WTC11 (cell line): ENCODE measurements at regions not wholly inside any gene's neighbourhood (a gene's known extent, or its start where the extent isn't known, plus 50 kb on each side); places are given as distances from the start of the nearest gene placed in this dataset.

Experiments
- ATAC-seq: fragments of 200-7000 bp; cut with Tn5 transposase; 2 replicates; pipeline ENCODE4 v1.10.0; 2021; ENCODE audit warnings: mild to moderate bottlenecking, moderate library complexity
- CTCF ChIA-PET: fragments of 300-600 bp; sonication (Branson Sonifier 250); formaldehyde crosslinking; loops from one replicate; lab custom pipeline; 2021; ENCODE audit warnings: antibody characterized with exemption; lab: Charles Lee
- POLR2A ChIA-PET: fragments of 350-600 bp; sonication (Branson Sonifier 250); formaldehyde crosslinking; loops from one replicate; lab custom pipeline; 2021; ENCODE audit warnings: antibody characterized with exemption; lab: Charles Lee
- DNase-seq: peaks from one replicate; pipeline ENCODE4 v3.0.0; 2021; ENCODE audit warnings: low spot score
- H3K27ac Mint-ChIP-seq: 2 replicates; pipeline ENCODE4 v1.8.0; 2021; ENCODE audit warnings: mixed read lengths
- H3K27me3 Mint-ChIP-seq: 2 replicates; pipeline ENCODE4 v1.8.0; 2021; ENCODE audit warnings: low read depth, mild to moderate bottlenecking, moderate library complexity, mixed read lengths
- H3K36me3 Mint-ChIP-seq: 2 replicates; pipeline ENCODE4 v1.8.0; 2021; ENCODE audit warnings: mixed read lengths
- H3K4me1 Mint-ChIP-seq: 2 replicates; pipeline ENCODE4 v1.8.0; 2022; ENCODE audit warnings: mixed read lengths
- H3K4me3 Mint-ChIP-seq: 2 replicates; pipeline ENCODE4 v1.8.0; 2021; ENCODE audit warnings: mild to moderate bottlenecking, moderate library complexity, mixed read lengths
- H3K9me3 Mint-ChIP-seq: 2 replicates; pipeline ENCODE4 v1.8.0; 2021; ENCODE audit warnings: mixed read lengths
- CBFB ChIP-seq: sonication (generic); formaldehyde crosslinking; IDR thresholded peaks from 2 replicates; pipeline ENCODE4 v1.8.1; 2022; ENCODE audit warnings: mild to moderate bottlenecking, low read depth, missing genetic modification reagents
- FOXP1 ChIP-seq: sonication (generic); formaldehyde crosslinking; IDR thresholded peaks from 2 replicates; pipeline ENCODE4 v1.8.0; 2022; ENCODE audit warnings: missing genetic modification reagents, mild to moderate bottlenecking, moderate library complexity, borderline replicate concordance
- HMGA2 ChIP-seq: fragments of 250-450 bp; sonication (Bioruptor Pico); IDR thresholded peaks from 2 replicates; pipeline ENCODE4 v1.4.0; 2021; ENCODE audit warnings: mild to moderate bottlenecking, moderate library complexity
- NR1H2 ChIP-seq: sonication (generic); formaldehyde crosslinking; IDR thresholded peaks from 2 replicates; pipeline ENCODE4 v1.9.0; 2021; ENCODE audit warnings: mild to moderate bottlenecking, moderate library complexity, missing genetic modification reagents
- RORB ChIP-seq: fragments of 250-450 bp; sonication (Bioruptor Pico); IDR thresholded peaks from 2 replicates; pipeline ENCODE4 v1.9.0; 2021; ENCODE audit warnings: mild to moderate bottlenecking
- SOX15 ChIP-seq: fragments of 250-450 bp; sonication (Bioruptor Pico); IDR thresholded peaks from 2 replicates; pipeline ENCODE4 v1.9.0; 2021; ENCODE audit warnings: mild to moderate bottlenecking
- SP1 ChIP-seq: sonication (generic); formaldehyde crosslinking; conservative IDR thresholded peaks from 2 replicates; pipeline ENCODE4 v1.8.1; 2022; ENCODE audit warnings: missing genetic modification reagents
- TCF7 ChIP-seq: sonication (generic); formaldehyde crosslinking; IDR thresholded peaks from 2 replicates; pipeline ENCODE4 v1.8.0; 2022; ENCODE audit warnings: mild to moderate bottlenecking, low read depth, missing genetic modification reagents, moderate library complexity
- ZNF219 ChIP-seq: sonication (generic); formaldehyde crosslinking; IDR thresholded peaks from 2 replicates; pipeline ENCODE4 v1.8.0; 2023; ENCODE audit warnings: missing genetic modification reagents, mild to moderate bottlenecking, borderline replicate concordance
- TF ChIP-seq, protein P1 (sequence below): sonication (generic); formaldehyde crosslinking; IDR thresholded peaks from 2 replicates; pipeline ENCODE4 v1.8.1; 2023; ENCODE audit warnings: mild to moderate bottlenecking, missing genetic modification reagents
- TF ChIP-seq, protein P2 (sequence below): sonication (generic); formaldehyde crosslinking; IDR thresholded peaks from 2 replicates; pipeline ENCODE4 v1.8.0; 2023; ENCODE audit warnings: missing genetic modification reagents, mild to moderate bottlenecking, borderline replicate concordance
- TF ChIP-seq, protein P3 (sequence below): sonication (generic); formaldehyde crosslinking; IDR thresholded peaks from 2 replicates; pipeline ENCODE4 v1.8.0; 2022; ENCODE audit warnings: mild to moderate bottlenecking, missing genetic modification reagents
- TF ChIP-seq, protein P4 (sequence below): fragments of 250-450 bp; sonication (Bioruptor Pico); IDR thresholded peaks from 2 replicates; pipeline ENCODE4 v1.8.0; 2021; ENCODE audit warnings: mild to moderate bottlenecking
- TF ChIP-seq, protein P5 (sequence below): sonication (generic); formaldehyde crosslinking; IDR thresholded peaks from 2 replicates; pipeline ENCODE4 v1.8.1; 2022; ENCODE audit warnings: low read depth, missing genetic modification reagents, borderline replicate concordance
- TF ChIP-seq, protein P6 (sequence below): sonication (generic); formaldehyde crosslinking; IDR thresholded peaks from 2 replicates; pipeline ENCODE4 v1.8.1; 2022; ENCODE audit warnings: mild to moderate bottlenecking, missing genetic modification reagents, moderate library complexity, borderline replicate concordance

DNA sequence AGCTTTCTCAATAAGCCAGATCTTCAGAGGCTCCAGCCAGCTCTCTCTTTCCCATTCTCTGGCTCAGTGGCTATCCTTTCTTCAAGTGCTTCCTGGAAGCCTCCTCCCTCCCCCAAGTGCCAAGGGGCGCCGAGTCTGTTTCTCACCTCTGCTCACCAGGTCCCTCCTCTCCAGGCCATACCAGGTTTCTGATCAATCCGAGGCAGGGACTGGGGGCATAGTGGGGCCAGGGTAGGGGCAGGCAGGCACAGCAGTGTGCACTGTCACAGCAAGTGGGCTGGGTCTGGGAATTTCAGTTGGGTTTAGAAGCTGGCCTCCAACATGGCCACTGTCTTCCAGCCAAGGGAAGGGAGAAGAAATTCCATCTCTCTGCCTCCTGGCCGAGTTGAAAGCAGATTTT is 56.5 kb downstream of the NAV1 start:
- TF ChIP-seq RORB (CRISPR knock-in tag) (no peak), NR1H2 (CRISPR knock-in tag) (no peak), HMGA2 (CRISPR knock-in tag) (no peak), TCF7 (CRISPR knock-in tag) (no peak), CBFB (CRISPR knock-in tag) (no peak), SP1 (no peak), SOX15 (CRISPR knock-in tag) (no peak), ZNF219 (no peak), FOXP1 (CRISPR knock-in tag) (no peak)
- TF ChIP-seq, protein P1, sequence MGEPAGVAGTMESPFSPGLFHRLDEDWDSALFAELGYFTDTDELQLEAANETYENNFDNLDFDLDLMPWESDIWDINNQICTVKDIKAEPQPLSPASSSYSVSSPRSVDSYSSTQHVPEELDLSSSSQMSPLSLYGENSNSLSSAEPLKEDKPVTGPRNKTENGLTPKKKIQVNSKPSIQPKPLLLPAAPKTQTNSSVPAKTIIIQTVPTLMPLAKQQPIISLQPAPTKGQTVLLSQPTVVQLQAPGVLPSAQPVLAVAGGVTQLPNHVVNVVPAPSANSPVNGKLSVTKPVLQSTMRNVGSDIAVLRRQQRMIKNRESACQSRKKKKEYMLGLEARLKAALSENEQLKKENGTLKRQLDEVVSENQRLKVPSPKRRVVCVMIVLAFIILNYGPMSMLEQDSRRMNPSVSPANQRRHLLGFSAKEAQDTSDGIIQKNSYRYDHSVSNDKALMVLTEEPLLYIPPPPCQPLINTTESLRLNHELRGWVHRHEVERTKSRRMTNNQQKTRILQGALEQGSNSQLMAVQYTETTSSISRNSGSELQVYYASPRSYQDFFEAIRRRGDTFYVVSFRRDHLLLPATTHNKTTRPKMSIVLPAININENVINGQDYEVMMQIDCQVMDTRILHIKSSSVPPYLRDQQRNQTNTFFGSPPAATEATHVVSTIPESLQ (CRISPR knock-in tag): no peak
- TF ChIP-seq, protein P2, sequence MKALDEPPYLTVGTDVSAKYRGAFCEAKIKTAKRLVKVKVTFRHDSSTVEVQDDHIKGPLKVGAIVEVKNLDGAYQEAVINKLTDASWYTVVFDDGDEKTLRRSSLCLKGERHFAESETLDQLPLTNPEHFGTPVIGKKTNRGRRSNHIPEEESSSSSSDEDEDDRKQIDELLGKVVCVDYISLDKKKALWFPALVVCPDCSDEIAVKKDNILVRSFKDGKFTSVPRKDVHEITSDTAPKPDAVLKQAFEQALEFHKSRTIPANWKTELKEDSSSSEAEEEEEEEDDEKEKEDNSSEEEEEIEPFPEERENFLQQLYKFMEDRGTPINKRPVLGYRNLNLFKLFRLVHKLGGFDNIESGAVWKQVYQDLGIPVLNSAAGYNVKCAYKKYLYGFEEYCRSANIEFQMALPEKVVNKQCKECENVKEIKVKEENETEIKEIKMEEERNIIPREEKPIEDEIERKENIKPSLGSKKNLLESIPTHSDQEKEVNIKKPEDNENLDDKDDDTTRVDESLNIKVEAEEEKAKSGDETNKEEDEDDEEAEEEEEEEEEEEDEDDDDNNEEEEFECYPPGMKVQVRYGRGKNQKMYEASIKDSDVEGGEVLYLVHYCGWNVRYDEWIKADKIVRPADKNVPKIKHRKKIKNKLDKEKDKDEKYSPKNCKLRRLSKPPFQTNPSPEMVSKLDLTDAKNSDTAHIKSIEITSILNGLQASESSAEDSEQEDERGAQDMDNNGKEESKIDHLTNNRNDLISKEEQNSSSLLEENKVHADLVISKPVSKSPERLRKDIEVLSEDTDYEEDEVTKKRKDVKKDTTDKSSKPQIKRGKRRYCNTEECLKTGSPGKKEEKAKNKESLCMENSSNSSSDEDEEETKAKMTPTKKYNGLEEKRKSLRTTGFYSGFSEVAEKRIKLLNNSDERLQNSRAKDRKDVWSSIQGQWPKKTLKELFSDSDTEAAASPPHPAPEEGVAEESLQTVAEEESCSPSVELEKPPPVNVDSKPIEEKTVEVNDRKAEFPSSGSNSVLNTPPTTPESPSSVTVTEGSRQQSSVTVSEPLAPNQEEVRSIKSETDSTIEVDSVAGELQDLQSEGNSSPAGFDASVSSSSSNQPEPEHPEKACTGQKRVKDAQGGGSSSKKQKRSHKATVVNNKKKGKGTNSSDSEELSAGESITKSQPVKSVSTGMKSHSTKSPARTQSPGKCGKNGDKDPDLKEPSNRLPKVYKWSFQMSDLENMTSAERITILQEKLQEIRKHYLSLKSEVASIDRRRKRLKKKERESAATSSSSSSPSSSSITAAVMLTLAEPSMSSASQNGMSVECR: no peak
- TF ChIP-seq, protein P3, sequence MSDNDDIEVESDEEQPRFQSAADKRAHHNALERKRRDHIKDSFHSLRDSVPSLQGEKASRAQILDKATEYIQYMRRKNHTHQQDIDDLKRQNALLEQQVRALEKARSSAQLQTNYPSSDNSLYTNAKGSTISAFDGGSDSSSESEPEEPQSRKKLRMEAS (CRISPR knock-in tag): no peak
- TF ChIP-seq, protein P4, sequence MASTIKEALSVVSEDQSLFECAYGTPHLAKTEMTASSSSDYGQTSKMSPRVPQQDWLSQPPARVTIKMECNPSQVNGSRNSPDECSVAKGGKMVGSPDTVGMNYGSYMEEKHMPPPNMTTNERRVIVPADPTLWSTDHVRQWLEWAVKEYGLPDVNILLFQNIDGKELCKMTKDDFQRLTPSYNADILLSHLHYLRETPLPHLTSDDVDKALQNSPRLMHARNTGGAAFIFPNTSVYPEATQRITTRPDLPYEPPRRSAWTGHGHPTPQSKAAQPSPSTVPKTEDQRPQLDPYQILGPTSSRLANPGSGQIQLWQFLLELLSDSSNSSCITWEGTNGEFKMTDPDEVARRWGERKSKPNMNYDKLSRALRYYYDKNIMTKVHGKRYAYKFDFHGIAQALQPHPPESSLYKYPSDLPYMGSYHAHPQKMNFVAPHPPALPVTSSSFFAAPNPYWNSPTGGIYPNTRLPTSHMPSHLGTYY (CRISPR knock-in tag): no peak
- Mint-ChIP-seq H3K4me3 (no peak overlapping the region), H3K27ac (no peak overlapping the region), H3K27me3 (peaks cover 2% of the 10 kb centered on the region), H3K4me1 (peaks cover 43% of the 10 kb centered on the region), H3K36me3 (no peaks in the 10 kb centered on the region), H3K9me3 (no peaks in the 10 kb centered on the region)
- DNase-seq (no peak), ATAC-seq (no peak)
- ChIA-PET POLR2A (no interaction called here), CTCF (interaction anchor here (0.8 to 2.1 kb wide), 2 partner anchors 109 to 114 kb away, joined by 3 to 7 read pairs; no protein-coding TSS in a partner anchor)

DNA sequence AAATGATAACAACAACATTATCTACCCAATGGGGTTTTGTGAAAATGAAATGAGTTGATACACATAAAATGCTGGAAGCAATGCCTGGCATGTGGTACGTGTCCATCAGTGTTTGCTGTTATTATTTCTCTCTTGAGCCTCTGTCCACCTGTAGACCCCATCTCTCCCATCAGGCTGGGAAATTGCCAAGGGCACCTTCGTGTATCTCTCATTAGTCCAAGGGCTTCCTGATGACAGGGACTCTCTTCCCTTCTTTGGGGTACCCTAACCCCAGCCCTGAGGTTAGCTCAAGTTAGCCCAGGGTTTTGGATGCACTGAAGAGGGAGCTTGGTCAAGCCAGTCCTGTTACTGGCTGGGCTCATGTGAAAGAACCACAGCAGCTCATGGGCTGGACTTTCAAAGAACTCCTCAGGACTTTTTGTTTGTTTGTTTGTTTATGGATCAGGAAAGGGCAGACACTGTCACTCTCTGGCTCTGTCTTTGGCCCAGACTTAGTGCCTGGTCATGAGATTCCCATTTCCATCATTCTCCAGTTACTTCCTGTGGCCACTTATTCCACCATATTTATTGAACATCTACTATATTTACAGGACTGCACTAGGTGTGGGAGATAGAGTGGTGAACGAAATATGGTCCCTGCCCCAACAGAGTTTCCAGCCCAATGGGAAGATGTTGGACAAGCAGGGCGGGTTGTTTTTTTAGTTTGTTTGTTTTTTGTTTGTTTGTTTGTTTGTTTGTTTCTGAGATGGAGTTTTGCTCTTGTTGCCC is 57.4 kb downstream of the NAV1 start:
- DNase-seq (no peak), ATAC-seq (no peak)
- ChIA-PET POLR2A (no interaction called here), CTCF (interaction anchor here (0.6 to 1.6 kb wide), 3 partner anchors 11 to 947 kb away, joined by 3 to 5 read pairs (median 4); no protein-coding TSS in a partner anchor)
- TF ChIP-seq, protein P5, sequence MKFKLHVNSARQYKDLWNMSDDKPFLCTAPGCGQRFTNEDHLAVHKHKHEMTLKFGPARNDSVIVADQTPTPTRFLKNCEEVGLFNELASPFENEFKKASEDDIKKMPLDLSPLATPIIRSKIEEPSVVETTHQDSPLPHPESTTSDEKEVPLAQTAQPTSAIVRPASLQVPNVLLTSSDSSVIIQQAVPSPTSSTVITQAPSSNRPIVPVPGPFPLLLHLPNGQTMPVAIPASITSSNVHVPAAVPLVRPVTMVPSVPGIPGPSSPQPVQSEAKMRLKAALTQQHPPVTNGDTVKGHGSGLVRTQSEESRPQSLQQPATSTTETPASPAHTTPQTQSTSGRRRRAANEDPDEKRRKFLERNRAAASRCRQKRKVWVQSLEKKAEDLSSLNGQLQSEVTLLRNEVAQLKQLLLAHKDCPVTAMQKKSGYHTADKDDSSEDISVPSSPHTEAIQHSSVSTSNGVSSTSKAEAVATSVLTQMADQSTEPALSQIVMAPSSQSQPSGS (CRISPR knock-in tag): no peak
- TF ChIP-seq, protein P6, sequence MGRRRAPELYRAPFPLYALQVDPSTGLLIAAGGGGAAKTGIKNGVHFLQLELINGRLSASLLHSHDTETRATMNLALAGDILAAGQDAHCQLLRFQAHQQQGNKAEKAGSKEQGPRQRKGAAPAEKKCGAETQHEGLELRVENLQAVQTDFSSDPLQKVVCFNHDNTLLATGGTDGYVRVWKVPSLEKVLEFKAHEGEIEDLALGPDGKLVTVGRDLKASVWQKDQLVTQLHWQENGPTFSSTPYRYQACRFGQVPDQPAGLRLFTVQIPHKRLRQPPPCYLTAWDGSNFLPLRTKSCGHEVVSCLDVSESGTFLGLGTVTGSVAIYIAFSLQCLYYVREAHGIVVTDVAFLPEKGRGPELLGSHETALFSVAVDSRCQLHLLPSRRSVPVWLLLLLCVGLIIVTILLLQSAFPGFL: no peak
- H3K9me3 Mint-ChIP-seq: no peaks in the 10 kb centered on the region
- H3K36me3 Mint-ChIP-seq: no peaks in the 10 kb centered on the region
- H3K4me3 Mint-ChIP-seq: no peak overlapping the region
- H3K4me1 Mint-ChIP-seq: peaks cover 34% of the 10 kb centered on the region
- no peak overlapping the region for H3K27ac Mint-ChIP-seq
- peaks cover 6% of the 10 kb centered on the region for H3K27me3 Mint-ChIP-seq
